Fibroblast of lung (primary cell): ENCODE measurements at regions not wholly inside any gene's neighbourhood (a gene's known extent, or its start where the extent isn't known, plus 50 kb on each side); places are given as distances from the start of the nearest gene placed in this dataset.

Experiments
- DNase-seq, 2 donors: peaks; one replicate each; pipeline versions ENCODE4 v3.0.0 to v3.0.0-alpha.2; 2010; ENCODE audit warnings: low read depth in 2 of 2
- H2AFZ ChIP-seq: 2 replicates; pipeline ENCODE4 v1.5.1; 2012; ENCODE audit warnings: low read length, control low read depth, inconsistent platforms
- H3K27ac ChIP-seq: 2 replicates; pipeline ENCODE4 v1.5.1; 2011; ENCODE audit warnings: low read length, control low read depth; ENCODE audit not compliant: insufficient read depth
- H3K27me3 ChIP-seq: 2 replicates; pipeline ENCODE4 v1.5.1; 2011; ENCODE audit warnings: mild to moderate bottlenecking, low read length; ENCODE audit not compliant: control insufficient read depth, insufficient read depth
- H3K36me3 ChIP-seq: 2 replicates; pipeline ENCODE4 v1.5.1; 2011; ENCODE audit warnings: low read length; ENCODE audit not compliant: control insufficient read depth, insufficient read depth
- H3K4me1 ChIP-seq: 2 replicates; pipeline ENCODE4 v1.5.1; 2011; ENCODE audit warnings: low read length; ENCODE audit not compliant: control insufficient read depth, insufficient read depth; ENCODE audit errors: extremely low read depth
- H3K4me2 ChIP-seq: 2 replicates; pipeline ENCODE4 v1.5.1; 2011; ENCODE audit warnings: low read length, control low read depth; ENCODE audit not compliant: insufficient read depth; ENCODE audit errors: extremely low read depth
- H3K4me3 ChIP-seq, 4 experiments: fragments of 200-600 bp in 1 of 4; sonication (generic) in 1 of 4; replicated peaks in 1 of 4; 2 replicates each; pipeline ENCODE4 v1.5.1; 2011 to 2016; ENCODE audit warnings: low read length in 4 of 4, low read depth in 3 of 4, mild to moderate bottlenecking in 3 of 4, control low read depth in 2 of 4, inconsistent platforms in 1 of 4, mixed read lengths in 1 of 4; ENCODE audit not compliant: insufficient read depth in 1 of 4; ENCODE audit errors: control extremely low read depth in 1 of 4
- H3K79me2 ChIP-seq: 2 replicates; pipeline ENCODE4 v1.5.1; 2012; ENCODE audit warnings: mild to moderate bottlenecking, low read length, inconsistent platforms; ENCODE audit not compliant: control insufficient read depth, insufficient read depth
- H3K9ac ChIP-seq: 2 replicates; pipeline ENCODE4 v1.5.1; 2011; ENCODE audit warnings: mild to moderate bottlenecking, low read length, control low read depth; ENCODE audit not compliant: insufficient read depth
- H3K9me3 ChIP-seq: 2 replicates; pipeline ENCODE4 v1.5.1; 2012; ENCODE audit warnings: low read depth, low read length; ENCODE audit not compliant: control insufficient read depth, insufficient read depth
- H4K20me1 ChIP-seq: 2 replicates; pipeline ENCODE4 v1.5.1; 2011; ENCODE audit warnings: low read length; ENCODE audit not compliant: control insufficient read depth, insufficient read depth; ENCODE audit errors: extremely low read depth
- EZH2 ChIP-seq: IDR thresholded peaks from 2 replicates; pipeline ENCODE4 v1.5.1; 2012; ENCODE audit warnings: low read length, control low read depth, mild to moderate bottlenecking; ENCODE audit errors: missing control alignments
- TF ChIP-seq, protein P1 (sequence below), 2 donors: IDR thresholded peaks in 1 of 2; conservative IDR thresholded peaks in 1 of 2; 1 replicate in 1 of 2; 2 replicates in 1 of 2; pipeline ENCODE4 v1.5.1; 2011 to 2012; ENCODE audit warnings: low read length in 2 of 2, control low read depth in 1 of 2, inconsistent platforms in 1 of 2, low read depth in 1 of 2, mild to moderate bottlenecking in 1 of 2

DNA sequence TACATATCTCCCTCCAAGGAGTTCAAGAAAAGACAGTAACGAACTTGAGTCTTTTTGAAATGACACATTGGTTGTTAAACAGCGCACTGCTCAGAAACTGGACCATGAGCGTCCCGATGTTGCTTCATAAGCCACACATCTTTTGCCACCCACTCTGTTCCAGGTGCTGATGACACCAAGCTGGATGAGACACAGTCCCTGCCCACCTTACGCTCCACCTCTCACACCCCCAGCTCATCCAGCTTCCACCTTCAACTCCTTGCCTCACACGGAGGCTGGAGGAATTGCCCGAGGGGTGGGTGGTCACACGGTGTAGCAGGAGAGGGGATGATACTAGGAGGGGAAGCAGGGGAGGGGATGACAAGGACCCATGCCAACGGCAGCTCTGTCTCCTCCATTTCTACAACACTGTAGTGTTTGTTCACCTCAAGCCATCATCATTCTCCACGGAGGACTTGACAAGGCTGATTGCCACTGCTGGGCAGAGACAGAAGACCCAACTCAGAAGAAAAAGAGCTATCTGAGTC is 148.5 kb upstream of the TNR start:
- H3K36me3 ChIP-seq = no peaks in the 10 kb centered on the region
- no peak overlapping the region for H3K4me3 ChIP-seq
- no peak overlapping the region for H3K4me2 ChIP-seq
- H4K20me1 ChIP-seq = no peaks in the 10 kb centered on the region
- H2AFZ ChIP-seq = no peak overlapping the region
- DNase-seq = no peak
- no peak overlapping the region for H3K27ac ChIP-seq
- no peaks in the 10 kb centered on the region for H3K27me3 ChIP-seq
- TF ChIP-seq, protein P1, sequence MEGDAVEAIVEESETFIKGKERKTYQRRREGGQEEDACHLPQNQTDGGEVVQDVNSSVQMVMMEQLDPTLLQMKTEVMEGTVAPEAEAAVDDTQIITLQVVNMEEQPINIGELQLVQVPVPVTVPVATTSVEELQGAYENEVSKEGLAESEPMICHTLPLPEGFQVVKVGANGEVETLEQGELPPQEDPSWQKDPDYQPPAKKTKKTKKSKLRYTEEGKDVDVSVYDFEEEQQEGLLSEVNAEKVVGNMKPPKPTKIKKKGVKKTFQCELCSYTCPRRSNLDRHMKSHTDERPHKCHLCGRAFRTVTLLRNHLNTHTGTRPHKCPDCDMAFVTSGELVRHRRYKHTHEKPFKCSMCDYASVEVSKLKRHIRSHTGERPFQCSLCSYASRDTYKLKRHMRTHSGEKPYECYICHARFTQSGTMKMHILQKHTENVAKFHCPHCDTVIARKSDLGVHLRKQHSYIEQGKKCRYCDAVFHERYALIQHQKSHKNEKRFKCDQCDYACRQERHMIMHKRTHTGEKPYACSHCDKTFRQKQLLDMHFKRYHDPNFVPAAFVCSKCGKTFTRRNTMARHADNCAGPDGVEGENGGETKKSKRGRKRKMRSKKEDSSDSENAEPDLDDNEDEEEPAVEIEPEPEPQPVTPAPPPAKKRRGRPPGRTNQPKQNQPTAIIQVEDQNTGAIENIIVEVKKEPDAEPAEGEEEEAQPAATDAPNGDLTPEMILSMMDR (conservative IDR thresholded peaks at IDR 0.05 in 1 of 2, IDR thresholded peaks at IDR 0.05 in 1 of 2; ENCODE audit: low read depth in 1 of 2, low read length in 2 of 2) = no peak
- TF ChIP-seq EZH2 = no peak
- no peaks in the 10 kb centered on the region for H3K4me1 ChIP-seq
- H3K79me2 ChIP-seq = no peaks in the 10 kb centered on the region
- no peaks in the 10 kb centered on the region for H3K9me3 ChIP-seq
- H3K9ac ChIP-seq = no peak overlapping the region

DNA sequence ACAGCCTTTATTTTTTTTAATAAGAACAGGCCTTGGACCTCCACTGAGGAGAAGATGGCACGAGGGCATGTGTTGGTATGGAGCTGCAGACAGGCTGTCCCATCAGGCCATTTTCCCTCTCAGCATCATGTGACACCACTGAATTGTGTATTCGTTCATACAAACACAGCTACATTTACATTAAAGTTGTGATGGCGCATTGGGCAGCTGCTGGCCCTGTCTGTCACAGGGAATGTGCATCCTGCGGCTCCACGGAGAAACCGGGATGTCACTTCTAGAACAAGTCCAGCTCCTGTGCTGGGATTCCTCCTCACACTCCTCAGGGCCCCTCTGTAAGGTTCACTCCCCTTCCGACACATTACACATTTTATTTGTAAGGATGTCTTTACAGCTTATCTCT is 147.6 kb upstream of the TNR start:
- Histone ChIP-seq H3K36me3 (no peaks in the 10 kb centered on the region), H3K79me2 (no peaks in the 10 kb centered on the region), H3K4me3 (no peak overlapping the region), H3K27me3 (no peaks in the 10 kb centered on the region), H2AFZ (no peak overlapping the region), H3K27ac (no peak overlapping the region), H4K20me1 (no peaks in the 10 kb centered on the region), H3K4me2 (no peak overlapping the region), H3K9ac (no peak overlapping the region), H3K9me3 (no peaks in the 10 kb centered on the region), H3K4me1 (no peaks in the 10 kb centered on the region)
- TF ChIP-seq EZH2 = no peak
- TF ChIP-seq, protein P1 (conservative IDR thresholded peaks at IDR 0.05 in 1 of 2, IDR thresholded peaks at IDR 0.05 in 1 of 2; ENCODE audit: low read depth in 1 of 2, low read length in 2 of 2) = no peak
- no peak for DNase-seq

DNA sequence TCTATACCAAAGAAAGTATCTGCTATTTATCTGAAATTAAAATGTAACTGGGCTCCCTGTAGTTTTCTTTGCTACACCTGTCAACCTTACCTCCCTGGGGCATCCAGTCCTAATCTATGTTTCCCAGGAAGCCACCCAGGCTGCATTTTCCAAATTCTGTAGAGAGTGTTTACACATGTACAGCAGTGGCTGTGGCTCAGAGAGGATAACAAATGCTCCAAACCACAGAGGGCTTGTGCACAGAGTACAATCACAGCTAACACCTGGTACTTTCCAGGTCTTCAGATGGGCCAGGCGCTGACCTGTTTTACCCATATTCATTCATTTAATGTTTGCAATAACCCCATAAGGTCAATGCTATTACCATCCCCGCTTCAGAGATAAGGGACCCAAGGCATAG is 146.5 kb upstream of the TNR start:
- Histone ChIP-seq H3K27ac (no peak overlapping the region), H3K36me3 (no peaks in the 10 kb centered on the region), H3K4me1 (no peaks in the 10 kb centered on the region), H3K27me3 (no peaks in the 10 kb centered on the region), H3K79me2 (no peaks in the 10 kb centered on the region), H3K4me3 (no peak overlapping the region), H3K4me2 (no peak overlapping the region), H2AFZ (no peak overlapping the region), H4K20me1 (no peaks in the 10 kb centered on the region), H3K9ac (no peak overlapping the region), H3K9me3 (no peaks in the 10 kb centered on the region)
- TF ChIP-seq, protein P1 (conservative IDR thresholded peaks at IDR 0.05 in 1 of 2, IDR thresholded peaks at IDR 0.05 in 1 of 2; ENCODE audit: low read depth in 1 of 2, low read length in 2 of 2) = no peak
- no peak for TF ChIP-seq EZH2
- DNase-seq = no peak
